Ascending aorta (tissue), 2 donors: ENCODE measurements at regions not wholly inside any gene's neighbourhood (a gene's known extent, or its start where the extent isn't known, plus 50 kb on each side); places are given as distances from the start of the nearest gene placed in this dataset.

Source experiments
- DNase-seq, 2 donors: peaks; one replicate each; pipeline ENCODE4 v3.0.0-alpha.2; 2019; ENCODE audit warnings: low spot score in 2 of 2
- H3K27ac ChIP-seq, 2 donors: fragments of 200-600 bp; sonication (generic); one replicate each; pipeline ENCODE4 v1.5.1; 2016 to 2017; ENCODE audit warnings: mild to moderate bottlenecking in 1 of 2
- H3K27me3 ChIP-seq: fragments of 200-600 bp; sonication (generic); one replicate; pipeline ENCODE4 v1.5.1; 2017
- H3K36me3 ChIP-seq, 2 donors: fragments of 200-600 bp; sonication (generic); one replicate each; pipeline ENCODE4 v1.5.1; 2016
- H3K4me1 ChIP-seq, 2 donors: fragments of 200-600 bp; sonication (generic); one replicate each; pipeline ENCODE4 v1.5.1; 2016 to 2017; ENCODE audit warnings: mild to moderate bottlenecking in 1 of 2
- H3K4me3 ChIP-seq, 2 donors: fragments of 200-600 bp; sonication (generic); one replicate each; pipeline ENCODE4 v1.5.1; 2016 to 2017; ENCODE audit warnings: mild to moderate bottlenecking in 1 of 2
- H3K9me3 ChIP-seq, 2 donors: fragments of 200-600 bp; sonication (generic); one replicate each; pipeline ENCODE4 v1.5.1; 2016
- intact Hi-C: fragments of 100-400 bp; cut with DNase I; formaldehyde crosslinking; loops from one replicate; pipeline ENCODE4 v1.15.1; 2023
- TF ChIP-seq, protein P1 (sequence below), 3 experiments: fragments of 200-600 bp in 2 of 3; fragments of 450-650 bp in 1 of 3; sonication (generic) in 2 of 3; IDR thresholded peaks; one replicate each; pipeline ENCODE4 v1.5.1; 2016 to 2019; ENCODE audit warnings: antibody characterized with exemption in 3 of 3, mild to moderate bottlenecking in 1 of 3, moderate library complexity in 1 of 3

DNA sequence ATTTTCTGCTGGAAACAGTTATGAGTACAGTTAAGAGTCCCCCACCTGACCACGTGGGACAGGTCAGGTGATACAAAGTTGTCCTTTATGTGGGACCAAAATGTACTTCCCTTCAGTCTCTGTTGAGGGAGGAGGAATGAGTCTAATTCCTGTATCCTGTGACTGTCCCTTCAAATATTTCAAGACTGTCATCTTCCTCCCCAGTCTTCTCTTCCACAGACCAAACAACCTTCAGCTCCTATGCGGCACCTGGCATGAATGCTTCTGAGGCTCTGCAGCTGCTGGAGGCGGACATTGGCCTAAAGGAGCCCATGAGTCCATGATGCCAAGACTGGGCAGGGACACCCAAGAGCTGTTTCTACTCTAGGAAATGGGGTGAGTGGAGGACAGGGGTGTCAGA is 72.1 kb upstream of the SIM2 start:
- DNase-seq = no peak
- Histone ChIP-seq H3K27ac (no peak overlapping the region), H3K27me3 (no peaks in the 10 kb centered on the region), H3K4me1 (no peaks in the 10 kb centered on the region), H3K9me3 (no peaks in the 10 kb centered on the region), H3K4me3 (no peak overlapping the region), H3K36me3 (no peaks in the 10 kb centered on the region)
- intact Hi-C loops = no loop called here
- TF ChIP-seq, protein P1, sequence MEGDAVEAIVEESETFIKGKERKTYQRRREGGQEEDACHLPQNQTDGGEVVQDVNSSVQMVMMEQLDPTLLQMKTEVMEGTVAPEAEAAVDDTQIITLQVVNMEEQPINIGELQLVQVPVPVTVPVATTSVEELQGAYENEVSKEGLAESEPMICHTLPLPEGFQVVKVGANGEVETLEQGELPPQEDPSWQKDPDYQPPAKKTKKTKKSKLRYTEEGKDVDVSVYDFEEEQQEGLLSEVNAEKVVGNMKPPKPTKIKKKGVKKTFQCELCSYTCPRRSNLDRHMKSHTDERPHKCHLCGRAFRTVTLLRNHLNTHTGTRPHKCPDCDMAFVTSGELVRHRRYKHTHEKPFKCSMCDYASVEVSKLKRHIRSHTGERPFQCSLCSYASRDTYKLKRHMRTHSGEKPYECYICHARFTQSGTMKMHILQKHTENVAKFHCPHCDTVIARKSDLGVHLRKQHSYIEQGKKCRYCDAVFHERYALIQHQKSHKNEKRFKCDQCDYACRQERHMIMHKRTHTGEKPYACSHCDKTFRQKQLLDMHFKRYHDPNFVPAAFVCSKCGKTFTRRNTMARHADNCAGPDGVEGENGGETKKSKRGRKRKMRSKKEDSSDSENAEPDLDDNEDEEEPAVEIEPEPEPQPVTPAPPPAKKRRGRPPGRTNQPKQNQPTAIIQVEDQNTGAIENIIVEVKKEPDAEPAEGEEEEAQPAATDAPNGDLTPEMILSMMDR (IDR thresholded peaks at IDR 0.05) = no peak

GRCh38 chr21:36627242-36627641 is 71.7 kb upstream of the SIM2 start:
- H3K27ac ChIP-seq = no peak overlapping the region
- no peaks in the 10 kb centered on the region for H3K4me1 ChIP-seq
- H3K36me3 ChIP-seq = no peaks in the 10 kb centered on the region
- H3K4me3 ChIP-seq = no peak overlapping the region
- no peaks in the 10 kb centered on the region for H3K27me3 ChIP-seq
- intact Hi-C loops = no loop called here
- no peaks in the 10 kb centered on the region for H3K9me3 ChIP-seq
- no peak for DNase-seq
- TF ChIP-seq, protein P1 (IDR thresholded peaks at IDR 0.05) = no peak

GRCh38 chr21:36628106-36628505 is 70.8 kb upstream of the SIM2 start:
- DNase-seq = no peak
- TF ChIP-seq, protein P1 (IDR thresholded peaks at IDR 0.05) = no peak
- intact Hi-C loops = no loop called here
- Histone ChIP-seq H3K4me1 (no peaks in the 10 kb centered on the region), H3K27me3 (no peaks in the 10 kb centered on the region), H3K36me3 (no peaks in the 10 kb centered on the region), H3K4me3 (no peak overlapping the region), H3K27ac (no peak overlapping the region), H3K9me3 (no peaks in the 10 kb centered on the region)

DNA sequence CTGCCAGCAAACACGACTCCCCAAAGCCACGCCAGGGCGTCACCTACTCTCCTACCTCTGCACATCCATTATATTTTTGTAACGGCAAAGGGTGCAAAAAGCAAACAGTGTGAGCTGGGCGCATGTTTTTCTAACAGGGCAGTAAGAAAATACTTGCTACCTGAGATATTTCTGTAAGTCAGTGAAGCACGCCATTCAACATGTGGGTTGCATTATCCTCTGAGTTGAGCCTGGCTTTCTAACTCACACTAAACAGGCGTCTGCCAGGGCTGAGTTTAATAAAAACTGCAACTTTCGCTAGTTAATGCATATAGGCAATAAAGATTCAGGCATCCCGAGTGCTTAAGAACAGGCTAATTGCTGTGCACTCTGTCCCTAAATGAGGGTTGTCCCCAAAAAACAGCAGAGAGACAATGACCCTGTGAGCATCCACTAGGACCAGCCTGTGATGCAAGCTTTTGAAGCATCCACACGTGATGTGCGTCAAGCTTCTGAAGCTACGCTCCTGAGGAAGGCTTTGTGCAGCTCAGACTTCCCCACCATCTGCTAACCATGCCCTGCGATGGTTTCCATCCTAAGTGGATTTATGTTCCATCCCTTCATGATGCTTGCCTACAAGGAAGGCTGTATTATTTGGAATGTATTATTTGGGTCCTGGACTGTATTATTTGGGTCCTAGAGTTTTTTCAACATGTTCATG is 70.0 kb upstream of the SIM2 start:
- intact Hi-C loops = no loop called here
- H3K27me3 ChIP-seq = no peaks in the 10 kb centered on the region

GRCh38 chr21:36630485-36631206 is 68.3 kb upstream of the SIM2 start:
- Histone ChIP-seq H3K4me1 (no peaks in the 10 kb centered on the region), H3K27me3 (no peaks in the 10 kb centered on the region), H3K27ac (no peak overlapping the region), H3K4me3 (no peak overlapping the region), H3K9me3 (no peaks in the 10 kb centered on the region), H3K36me3 (no peaks in the 10 kb centered on the region)
- intact Hi-C loops = loop anchor here (2.0 kb wide), 1 partner anchor 296 kb away; no protein-coding TSS in a partner anchor
- DNase-seq = no peak
- TF ChIP-seq, protein P1 (IDR thresholded peaks at IDR 0.05) = peak; percentile 26 to 60 (median 44)

More for the DNA sequence above, 70.0 kb upstream of the SIM2 start:
- no peaks in the 10 kb centered on the region for H3K4me1 ChIP-seq
- no peaks in the 10 kb centered on the region for H3K9me3 ChIP-seq
- no peak for DNase-seq
- H3K27ac ChIP-seq = no peak overlapping the region
- H3K4me3 ChIP-seq = no peak overlapping the region
- TF ChIP-seq, protein P1 (IDR thresholded peaks at IDR 0.05) = no peak
- no peaks in the 10 kb centered on the region for H3K36me3 ChIP-seq
